Fibroblast of villous mesenchyme (primary cell): ENCODE measurements at regions not wholly inside any gene's neighbourhood (a gene's known extent, or its start where the extent isn't known, plus 50 kb on each side); places are given as distances from the start of the nearest gene placed in this dataset.

ENCODE experiments used
- DNase-seq: peaks from one replicate; pipeline ENCODE4 v3.0.0-alpha.2; 2010; ENCODE audit warnings: low read depth
- H3K4me3 ChIP-seq: 2 replicates; pipeline ENCODE4 v1.5.1; 2011; ENCODE audit warnings: low read depth, mild to moderate bottlenecking, low read length
- TF ChIP-seq, protein P1 (sequence below): IDR thresholded peaks from 2 replicates; pipeline ENCODE4 v1.5.1; 2012; ENCODE audit warnings: low read depth, mild to moderate bottlenecking, low read length; ENCODE audit not compliant: insufficient read depth

DNA sequence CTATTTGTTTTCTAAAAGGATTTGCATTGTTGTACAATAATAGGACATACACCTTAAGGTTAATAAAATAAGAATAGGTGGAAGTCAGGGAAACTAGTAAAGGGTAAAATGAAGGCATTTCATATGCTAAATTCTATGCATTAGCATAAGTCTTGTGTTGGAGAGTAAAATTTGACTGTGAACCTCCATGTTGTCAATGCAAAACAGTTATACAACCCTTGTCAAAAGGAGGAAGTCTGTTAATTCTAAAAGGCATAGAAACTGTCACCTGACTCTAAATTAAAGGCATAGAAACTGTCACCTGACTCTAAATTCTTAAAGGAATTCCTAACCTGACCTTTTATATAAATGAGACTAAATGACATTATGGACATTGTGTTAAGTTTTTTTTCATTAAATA, 291.8 kb downstream of the OLFM3 start:
- no peak overlapping the region for H3K4me3 ChIP-seq
- DNase-seq = no peak
- TF ChIP-seq, protein P1, sequence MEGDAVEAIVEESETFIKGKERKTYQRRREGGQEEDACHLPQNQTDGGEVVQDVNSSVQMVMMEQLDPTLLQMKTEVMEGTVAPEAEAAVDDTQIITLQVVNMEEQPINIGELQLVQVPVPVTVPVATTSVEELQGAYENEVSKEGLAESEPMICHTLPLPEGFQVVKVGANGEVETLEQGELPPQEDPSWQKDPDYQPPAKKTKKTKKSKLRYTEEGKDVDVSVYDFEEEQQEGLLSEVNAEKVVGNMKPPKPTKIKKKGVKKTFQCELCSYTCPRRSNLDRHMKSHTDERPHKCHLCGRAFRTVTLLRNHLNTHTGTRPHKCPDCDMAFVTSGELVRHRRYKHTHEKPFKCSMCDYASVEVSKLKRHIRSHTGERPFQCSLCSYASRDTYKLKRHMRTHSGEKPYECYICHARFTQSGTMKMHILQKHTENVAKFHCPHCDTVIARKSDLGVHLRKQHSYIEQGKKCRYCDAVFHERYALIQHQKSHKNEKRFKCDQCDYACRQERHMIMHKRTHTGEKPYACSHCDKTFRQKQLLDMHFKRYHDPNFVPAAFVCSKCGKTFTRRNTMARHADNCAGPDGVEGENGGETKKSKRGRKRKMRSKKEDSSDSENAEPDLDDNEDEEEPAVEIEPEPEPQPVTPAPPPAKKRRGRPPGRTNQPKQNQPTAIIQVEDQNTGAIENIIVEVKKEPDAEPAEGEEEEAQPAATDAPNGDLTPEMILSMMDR = no peak

DNA sequence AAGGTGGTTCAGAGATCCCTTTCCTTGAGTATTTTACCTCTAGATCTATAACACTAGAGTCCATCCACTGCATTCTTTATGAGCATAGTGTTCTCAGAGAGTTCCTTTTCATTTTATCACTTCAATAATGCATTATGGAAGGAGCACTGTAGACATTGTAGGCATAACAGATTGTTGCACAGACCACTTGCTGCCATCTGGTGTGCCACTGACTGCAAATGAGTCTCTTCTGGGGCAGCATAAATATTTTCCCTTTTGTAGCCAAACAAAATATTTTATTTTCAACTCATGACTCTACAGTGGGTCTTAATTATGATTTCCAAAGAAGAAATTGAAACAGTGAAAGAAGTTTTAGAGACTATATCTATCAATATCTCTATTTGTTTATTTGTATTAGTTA, 290.4 kb downstream of the OLFM3 start:
- TF ChIP-seq, protein P1 = no peak
- DNase-seq = no peak

DNA sequence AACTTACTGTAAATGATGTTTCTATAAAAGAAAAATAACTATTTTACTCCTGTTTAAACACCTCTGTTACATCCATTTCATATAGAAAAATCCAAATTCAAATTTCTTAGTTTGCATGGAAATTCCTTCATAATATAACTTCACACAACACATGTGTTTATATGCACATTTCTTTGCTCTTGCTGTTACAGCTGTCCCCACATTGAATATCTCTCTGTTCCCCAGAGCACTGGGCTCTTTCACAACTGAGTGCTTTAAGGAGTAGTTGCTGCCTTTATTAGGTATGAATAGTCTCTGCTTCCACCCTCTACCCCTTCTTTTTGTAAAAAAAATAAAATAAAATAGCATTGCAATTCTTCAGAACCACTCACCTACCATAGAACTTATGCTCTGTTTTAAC, 287.0 kb downstream of the OLFM3 start:
- H3K4me3 ChIP-seq = no peak overlapping the region
- DNase-seq = no peak
- TF ChIP-seq, protein P1 = no peak

More for the DNA sequence above, 290.4 kb downstream of the OLFM3 start:
- no peak overlapping the region for H3K4me3 ChIP-seq

DNA sequence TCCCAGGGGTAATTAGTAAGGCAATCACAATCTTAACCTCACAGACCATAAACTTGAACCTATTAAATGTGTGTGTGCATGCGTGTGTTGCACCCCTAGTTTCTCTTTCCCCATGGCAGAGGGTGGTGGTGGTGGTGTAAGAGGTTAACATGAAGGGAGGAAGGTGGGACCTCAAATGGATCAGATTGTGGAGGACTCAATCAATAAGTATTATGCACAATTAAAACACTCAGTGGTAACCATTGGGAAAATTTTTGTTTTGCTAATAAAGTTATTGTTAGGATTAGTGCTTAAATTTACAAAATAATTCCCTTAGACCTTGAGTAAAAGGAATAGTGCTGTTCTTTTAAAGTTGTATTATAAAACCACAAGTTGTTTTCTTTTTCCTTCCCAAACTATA, 283.0 kb downstream of the OLFM3 start:
- no peak for DNase-seq
- TF ChIP-seq, protein P1 = no peak

DNA sequence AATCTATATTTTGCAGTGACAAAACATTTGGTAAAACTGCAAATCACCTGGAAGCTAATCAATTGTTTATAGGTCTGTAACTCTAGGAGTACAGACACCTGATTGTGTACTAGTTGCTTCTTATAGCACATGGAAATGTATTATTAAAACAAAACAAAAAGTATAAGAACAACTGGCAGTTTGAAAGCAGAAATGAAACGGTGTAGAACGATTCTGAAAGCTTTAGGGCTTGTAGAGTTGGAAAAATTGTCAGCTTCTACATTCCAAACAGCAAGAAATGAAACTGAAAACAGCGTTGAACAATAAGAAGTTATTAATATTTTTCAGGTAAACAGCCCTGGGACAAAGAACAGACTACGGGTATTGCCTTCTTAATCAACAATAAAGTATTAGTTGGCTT, 273.3 kb downstream of the OLFM3 start:
- no peak for DNase-seq
- TF ChIP-seq, protein P1 = no peak
- H3K4me3 ChIP-seq = no peak overlapping the region

More for the DNA sequence above, 283.0 kb downstream of the OLFM3 start:
- no peak overlapping the region for H3K4me3 ChIP-seq

DNA sequence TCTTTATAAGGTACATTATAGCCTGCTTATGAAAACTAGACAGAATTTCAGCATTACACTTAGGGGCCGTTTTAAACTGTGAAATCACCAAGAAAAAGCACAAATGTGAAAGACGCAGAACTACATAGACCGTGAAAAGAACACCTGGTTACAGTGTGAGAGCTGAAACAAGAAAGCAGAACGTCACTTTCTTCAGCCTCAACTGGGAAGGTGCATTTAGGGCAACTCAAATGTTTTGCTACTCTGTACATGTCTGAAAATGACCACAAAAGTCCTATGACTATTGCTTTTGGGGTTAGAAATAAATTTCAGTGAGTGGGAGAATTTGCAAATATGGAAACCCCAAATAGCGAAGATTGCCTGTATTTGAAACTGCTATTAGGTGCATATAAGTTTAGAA, 268.7 kb downstream of the OLFM3 start:
- no peak for DNase-seq
- H3K4me3 ChIP-seq = no peak overlapping the region
- TF ChIP-seq, protein P1 = no peak

DNA sequence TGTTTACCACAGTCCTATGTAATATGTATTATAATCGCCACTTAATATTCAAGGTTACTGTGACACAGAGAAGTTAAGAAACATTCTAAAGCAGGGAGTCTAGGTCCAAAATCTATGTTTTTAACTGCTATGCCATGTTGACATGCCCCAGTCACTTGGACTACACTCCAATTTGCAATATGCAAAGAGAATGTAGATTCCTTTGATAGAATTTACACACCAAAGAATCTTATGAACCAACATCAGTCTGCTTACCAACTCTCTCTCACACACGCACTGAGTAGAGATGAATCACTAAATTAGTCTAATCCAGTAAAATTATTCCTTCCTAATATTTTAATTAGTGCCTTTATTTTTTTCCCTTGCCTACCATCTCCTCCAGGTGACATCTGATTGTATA, 266.2 kb downstream of the OLFM3 start:
- no peak for DNase-seq
- no peak overlapping the region for H3K4me3 ChIP-seq
- TF ChIP-seq, protein P1 = no peak
